ENCODE measurements at regions not wholly inside any gene's neighbourhood (a gene's known extent, or its start where the extent isn't known, plus 50 kb on each side); places are given as distances from the start of the nearest gene placed in this dataset.
A peak's percentile ranks its signal among the peaks of the same experiment; 100 is the strongest.

- DNase-seq: no peak
Observed at GRCh38 chr11:116503216-116504160, 269.3 kb downstream of the BUD13 start.

- DNase-seq: no peak
Observed at GRCh38 chr11:116502641-116503061, 270.1 kb downstream of the BUD13 start.

- DNase-seq: no peak
Observed at GRCh38 chr11:116501728-116502127, 271.1 kb downstream of the BUD13 start.

- DNase-seq: no peak
Observed at GRCh38 chr11:116500947-116501602, 271.7 kb downstream of the BUD13 start.

- no peak for DNase-seq
Observed at GRCh38 chr11:116500026-116500946, 272.5 kb downstream of the BUD13 start.

GRCh38 chr11:116499396-116500003 lies 273.3 kb downstream of the BUD13 start:
- DNase-seq: peak; percentile 66

GRCh38 chr11:116498161-116498560 lies 274.6 kb downstream of the BUD13 start:
- no peak for DNase-seq

- no peak for DNase-seq
Observed at GRCh38 chr11:116492600-116492999, 280.2 kb downstream of the BUD13 start.

GRCh38 chr11:116488836-116489389 lies 283.9 kb downstream of the BUD13 start:
- DNase-seq: no peak

GRCh38 chr11:116485425-116485824 lies 287.4 kb downstream of the BUD13 start:
- no peak for DNase-seq

- DNase-seq: no peak
Observed at GRCh38 chr11:116482716-116483115, 290.1 kb downstream of the BUD13 start.

GRCh38 chr11:116481126-116481675 lies 291.6 kb downstream of the BUD13 start:
- DNase-seq: no peak

- no peak for DNase-seq
Observed at GRCh38 chr11:116478669-116479668, 293.8 kb downstream of the BUD13 start.

- no peak for DNase-seq
Observed at GRCh38 chr11:116478205-116478604, 294.6 kb downstream of the BUD13 start.

GRCh38 chr11:116473790-116474346 lies 298.9 kb downstream of the BUD13 start:
- DNase-seq: no peak

GRCh38 chr11:116473206-116473769 lies 299.5 kb downstream of the BUD13 start:
- DNase-seq: no peak

GRCh38 chr11:116472651-116473050 lies 300.1 kb downstream of the BUD13 start:
- no peak for DNase-seq

GRCh38 chr11:116471608-116472256 lies 301.1 kb downstream of the BUD13 start:
- DNase-seq: no peak

- DNase-seq: no peak
Observed at GRCh38 chr11:116468699-116469098, 304.1 kb downstream of the BUD13 start.

Measured in stimulated activated CD4-positive, alpha-beta T cell treated with anti-CD3 and anti-CD28 coated beads, Interleukin-1b, Interleukin-23, amount 100 ng/mL, for 48 hours (primary cell).